Umbilical cord (tissue), 1 donor: ENCODE measurements at regions not wholly inside any gene's neighbourhood (a gene's known extent, or its start where the extent isn't known, plus 50 kb on each side); places are given as distances from the start of the nearest gene placed in this dataset.
A peak's percentile ranks its signal among the peaks of the same experiment; 100 is the strongest.
"Not testable (repeated sequence)": the region's sequence is repeated elsewhere in the genome, so short reads cannot be mapped to it uniquely, and the experiment has no call there.

Experiments used
- DNase-seq: peaks from one replicate; pipeline ENCODE4 v3.0.0-alpha.2; 2015; ENCODE audit warnings: low spot score

- no peak for DNase-seq
Measured at GRCh38 chr2:223460774-223461211, 141.4 kb downstream of the SCG2 start.

DNA sequence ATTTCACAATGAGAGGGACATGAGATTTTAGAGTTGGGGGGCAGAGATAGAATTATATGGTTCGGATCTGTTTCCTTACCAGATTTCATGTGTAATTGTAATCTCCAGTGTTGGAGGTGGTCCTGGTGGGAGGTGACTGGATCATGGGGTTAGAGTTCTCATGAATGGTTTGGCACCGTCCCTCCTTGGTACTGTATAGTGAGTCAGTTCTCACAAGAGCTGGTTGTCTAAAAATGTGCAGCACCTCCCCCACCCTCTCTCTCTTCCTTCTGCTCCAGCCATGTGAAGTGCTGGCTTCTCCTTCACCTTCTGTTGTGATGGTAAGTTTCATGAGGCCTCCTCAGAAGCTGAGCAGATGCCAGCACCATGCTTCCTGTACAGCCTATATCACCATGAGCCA is 138.1 kb downstream of the SCG2 start:
- no peak for DNase-seq

GRCh38 chr2:223465793-223466192 is 136.4 kb downstream of the SCG2 start:
- DNase-seq, result peak; percentile 64

GRCh38 chr2:223467196-223467595 is 135.0 kb downstream of the SCG2 start:
- DNase-seq, result no peak

DNA sequence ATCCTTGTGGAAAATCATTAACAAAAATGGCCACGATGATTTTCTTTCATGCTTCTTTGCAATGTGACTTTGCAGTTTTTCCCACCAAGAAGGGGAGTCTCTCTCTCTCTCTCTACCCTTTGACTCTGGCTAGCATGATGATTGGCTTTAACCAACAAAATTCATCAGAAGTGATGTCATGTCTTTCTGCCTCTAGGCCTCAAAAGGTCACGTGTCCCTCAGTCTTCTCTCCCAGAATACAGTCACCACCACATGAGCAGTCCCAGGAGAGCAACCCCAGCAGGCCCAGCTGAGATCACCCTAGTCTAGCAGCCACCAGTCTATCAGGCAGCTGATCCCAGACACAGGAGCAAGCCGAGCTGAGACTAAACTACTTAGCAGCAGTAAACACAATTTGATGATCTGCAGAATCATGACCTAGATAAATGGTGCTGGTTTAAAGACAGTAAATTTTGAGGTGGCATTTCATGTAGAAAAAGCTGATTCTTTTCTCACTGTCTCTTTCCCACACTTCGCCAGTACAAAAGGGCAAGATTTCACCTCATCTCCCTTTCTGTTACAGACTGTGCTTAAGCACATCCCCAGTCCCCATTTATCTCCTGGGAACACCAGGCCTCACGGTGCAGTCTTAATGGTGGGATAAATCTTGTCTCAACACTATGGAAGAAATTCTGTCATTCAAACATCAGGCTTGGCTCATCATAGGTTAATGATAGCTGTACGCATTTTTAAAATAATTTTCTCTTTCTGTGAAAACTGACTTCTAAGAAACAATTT is 132.7 kb downstream of the SCG2 start:
- peak; percentile 79 for DNase-seq

DNA sequence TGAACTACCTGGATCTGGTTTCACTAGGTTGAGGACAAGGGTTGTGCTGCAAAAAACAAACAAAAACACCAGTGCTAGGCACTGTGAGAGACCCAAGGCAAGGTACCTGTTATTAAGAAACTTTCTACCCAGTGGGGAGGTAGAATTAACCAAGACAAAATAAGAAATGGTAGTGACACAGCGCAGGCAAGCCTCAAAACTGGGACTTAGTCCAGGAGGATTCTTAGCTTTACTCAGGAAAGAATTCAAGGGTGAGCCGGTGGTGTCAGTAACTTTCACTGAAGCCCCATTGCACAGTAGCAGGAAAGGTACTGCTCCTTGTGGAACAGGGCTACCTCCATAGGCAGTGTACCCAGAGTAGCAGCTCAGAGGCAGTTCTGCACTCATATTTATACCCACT is 131.6 kb downstream of the SCG2 start:
- peak; percentile 50 for DNase-seq

GRCh38 chr2:223472771-223473170 is 129.4 kb downstream of the SCG2 start:
- no peak for DNase-seq

- no peak for DNase-seq
Measured at GRCh38 chr2:223474893-223475292, 127.3 kb downstream of the SCG2 start.

DNA sequence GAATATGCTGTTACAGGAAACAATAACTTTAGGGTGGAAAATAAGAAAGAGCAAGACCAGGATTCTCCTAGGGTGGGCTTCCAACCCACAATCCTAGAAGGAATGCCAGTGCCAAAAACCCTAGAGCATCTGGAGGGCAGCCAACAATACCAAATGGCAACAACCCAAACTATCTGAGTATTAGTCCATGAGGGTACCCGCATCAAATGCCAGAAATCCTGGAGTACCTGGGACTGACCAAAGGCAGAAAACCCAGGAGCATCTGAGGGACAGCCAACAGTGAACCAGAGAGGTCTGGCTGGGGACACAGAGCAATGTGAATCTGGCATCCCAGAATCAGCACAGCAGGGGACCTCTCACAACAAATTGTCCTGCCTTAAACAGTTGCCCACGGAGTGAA is 126.3 kb downstream of the SCG2 start:
- no peak for DNase-seq

- no peak for DNase-seq
Measured at GRCh38 chr2:223477318-223477717, 124.8 kb downstream of the SCG2 start.

GRCh38 chr2:223481486-223481885 is 120.7 kb downstream of the SCG2 start:
- DNase-seq, result no peak

- DNase-seq, result no peak
Measured at GRCh38 chr2:223486751-223487150, 115.4 kb downstream of the SCG2 start.

GRCh38 chr2:223487214-223487846 is 114.8 kb downstream of the SCG2 start:
- peak; percentile 55 for DNase-seq

GRCh38 chr2:223488814-223489213 is 113.3 kb downstream of the SCG2 start:
- DNase-seq, result peak; percentile 76

DNA sequence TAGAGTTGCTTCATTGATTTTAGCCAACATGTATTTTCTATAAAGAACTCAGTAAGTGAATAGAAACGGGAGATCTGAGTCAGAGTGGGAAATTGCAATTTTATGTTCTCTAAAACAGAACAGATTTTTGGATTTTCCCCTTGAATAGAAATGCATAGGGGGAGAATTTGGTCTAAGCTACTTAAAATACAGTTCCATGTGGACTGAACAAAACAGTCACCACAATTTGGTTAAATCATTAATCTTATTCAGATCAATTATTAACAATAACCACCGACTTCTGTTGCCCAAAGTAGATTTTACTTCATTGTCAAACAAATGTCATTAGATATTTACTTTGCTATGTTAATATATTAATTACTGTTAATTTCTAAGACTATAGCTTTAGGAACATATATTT is 107.7 kb downstream of the SCG2 start:
- DNase-seq, result no peak

GRCh38 chr2:223494942-223495341 is 107.2 kb downstream of the SCG2 start:
- DNase-seq, result no peak

GRCh38 chr2:223496853-223497252 is 105.3 kb downstream of the SCG2 start:
- not testable (repeated sequence) for DNase-seq

- no peak for DNase-seq
Measured at GRCh38 chr2:223500709-223501108, 101.5 kb downstream of the SCG2 start.

DNA sequence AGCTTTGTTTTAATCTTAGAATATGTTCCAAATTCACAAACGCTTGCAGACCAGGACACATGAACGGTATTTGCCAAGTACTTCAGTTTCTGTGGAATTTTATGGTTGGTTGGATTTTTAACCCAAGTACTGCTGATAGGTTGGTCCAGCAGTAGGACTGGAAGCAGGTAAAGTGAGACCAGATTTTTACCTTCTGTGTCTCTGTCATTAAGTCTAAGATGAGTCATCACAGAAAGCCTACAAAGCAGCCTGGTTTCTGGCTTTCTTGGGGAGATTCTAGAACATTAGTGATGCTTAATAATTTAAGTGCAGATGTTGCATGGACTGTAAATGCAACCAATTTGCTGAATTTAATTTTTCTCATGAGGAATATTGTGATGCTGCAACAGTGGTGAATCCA is 100.5 kb downstream of the SCG2 start:
- DNase-seq, result no peak

DNA sequence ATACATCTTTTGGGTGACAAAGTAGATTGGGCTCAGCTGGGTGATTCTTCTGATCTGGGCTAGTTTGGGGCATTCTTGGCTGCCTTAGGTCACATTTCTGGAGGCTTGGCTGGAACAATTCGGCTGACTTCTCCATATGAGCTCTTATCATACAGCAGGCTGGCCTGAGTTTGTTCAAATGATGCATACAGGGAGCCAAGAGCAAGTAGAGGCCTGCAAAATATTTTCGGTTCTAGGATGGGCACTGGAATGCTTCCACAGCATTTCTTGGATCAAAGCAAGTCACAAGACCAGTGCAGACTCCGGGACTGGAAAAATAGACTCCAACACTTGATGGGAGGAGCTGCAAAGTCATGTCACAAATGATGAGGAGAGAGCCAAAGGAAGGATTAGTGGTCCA is 98.4 kb downstream of the SCG2 start:
- DNase-seq, result no peak

DNA sequence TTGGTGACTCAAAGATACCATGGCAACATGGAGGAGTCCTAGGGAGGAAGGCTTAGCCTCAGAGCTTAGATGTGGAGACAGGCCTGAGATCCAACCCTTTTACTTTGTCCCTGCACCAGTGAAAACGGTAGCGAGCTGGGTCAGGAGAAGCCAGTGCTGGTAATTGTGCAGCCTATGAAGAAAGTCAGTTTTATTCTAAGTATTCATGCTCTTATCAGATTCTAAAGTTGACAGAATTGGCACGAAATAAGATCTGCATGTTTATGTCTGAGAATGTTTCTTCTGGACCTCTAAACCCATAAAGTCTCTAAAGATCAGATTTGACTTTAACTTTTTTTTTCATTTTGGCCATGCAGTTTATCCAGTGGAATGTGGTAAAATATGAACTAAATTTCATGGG is 93.8 kb downstream of the SCG2 start:
- DNase-seq, result peak; percentile 64

DNA sequence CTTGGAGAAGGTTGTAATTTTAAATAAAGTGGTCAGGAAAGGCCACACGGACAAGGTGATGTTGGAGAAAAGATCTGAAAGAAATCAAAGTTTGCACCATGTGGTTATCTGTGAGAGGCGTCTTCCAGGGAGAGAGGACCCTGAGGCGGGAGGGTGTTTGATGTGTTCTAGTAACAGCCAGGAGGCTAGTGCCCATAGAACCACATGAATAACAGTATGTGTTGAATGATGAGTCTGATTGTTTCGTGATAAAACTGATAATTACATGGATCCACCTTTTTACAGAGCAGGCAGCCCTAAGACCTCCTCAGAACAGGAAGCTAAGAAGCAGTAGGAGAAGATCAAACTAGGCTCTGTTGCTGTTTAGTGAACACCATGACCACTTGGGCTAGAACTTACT is 91.4 kb downstream of the SCG2 start:
- no peak for DNase-seq

DNA sequence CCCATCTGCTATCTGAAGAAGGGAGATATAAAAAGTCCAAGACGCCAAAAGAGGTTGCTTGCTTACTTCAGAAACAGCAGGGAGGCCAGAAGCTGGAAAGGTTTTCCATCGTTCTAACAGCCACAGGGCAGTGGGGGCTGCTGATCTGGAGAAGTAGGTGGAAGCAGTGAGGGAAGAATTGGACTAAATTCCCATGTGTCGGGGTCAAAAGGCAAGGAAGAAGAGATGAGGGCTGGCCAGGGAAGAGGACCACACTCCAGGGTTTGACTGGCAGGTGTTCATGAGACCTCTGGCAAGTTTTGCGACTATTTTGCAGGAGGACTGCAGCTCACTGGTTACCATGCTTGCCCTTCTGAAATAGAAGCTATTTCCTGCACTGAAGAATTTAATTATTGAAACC is 91.0 kb downstream of the SCG2 start:
- no peak for DNase-seq
